ENCODE measurements at regions not wholly inside any gene's neighbourhood (a gene's known extent, or its start where the extent isn't known, plus 50 kb on each side); places are given as distances from the start of the nearest gene placed in this dataset.

- Histone ChIP-seq H3K4me3 (no peak overlapping the region), H3K9me3 (ENCODE audit: insufficient read depth, low read depth) (no peaks in the 10 kb centered on the region), H4K20me1 (ENCODE audit: insufficient read depth) (no peaks in the 10 kb centered on the region), H3K4me2 (no peak overlapping the region), H3F3A (ENCODE audit: insufficient read depth, low read depth) (no peaks in the 10 kb centered on the region), H3K36me3 (ENCODE audit: low read depth) (no peaks in the 10 kb centered on the region), H3K27ac (no peak overlapping the region), H3K79me2 (ENCODE audit: low read depth) (no peaks in the 10 kb centered on the region), H2AFZ (no peak overlapping the region), H3K27me3 (ENCODE audit: insufficient read depth, low read depth) (no peaks in the 10 kb centered on the region), H3K4me1 (replicated peaks; ENCODE audit: insufficient read depth) (no peaks in the 10 kb centered on the region), H3K9me2 (ENCODE audit: insufficient read depth) (no peaks in the 10 kb centered on the region)
- no peak for DNase-seq
- intact Hi-C loops (cut with micrococcal nuclease; ENCODE audit: unreplicated experiment): no loop called here
- no TSS peak for BruUV-seq (replicated peaks)
- TF ChIP-seq EZH2 (IDR thresholded peaks at IDR 0.05; ENCODE audit: low read depth): no peak
- no peak for TF ChIP-seq CTCF (conservative IDR thresholded peaks at IDR 0.05)
- POLR2A ChIA-PET (ENCODE audit: unreplicated experiment): no interaction called here
- CTCF ChIA-PET: no interaction called here
Observed at GRCh38 chrX:21004835-21005234, 369.4 kb upstream of the CNKSR2 start.

GRCh38 chrX:20995829-20996228 lies 378.4 kb upstream of the CNKSR2 start:
- no peaks in the 10 kb centered on the region for H3K4me1 ChIP-seq (replicated peaks; ENCODE audit: insufficient read depth)
- no peak overlapping the region for H3K27ac ChIP-seq
- ChIA-PET CTCF (no interaction called here), POLR2A (ENCODE audit: unreplicated experiment) (no interaction called here)
- no peak for TF ChIP-seq EZH2 (IDR thresholded peaks at IDR 0.05; ENCODE audit: low read depth)
- TF ChIP-seq CTCF (conservative IDR thresholded peaks at IDR 0.05): no peak
- intact Hi-C loops (cut with micrococcal nuclease; ENCODE audit: unreplicated experiment): no loop called here
- H3K9me3 ChIP-seq (ENCODE audit: insufficient read depth, low read depth): no peaks in the 10 kb centered on the region
- no peak for DNase-seq
- no peaks in the 10 kb centered on the region for H3K27me3 ChIP-seq (ENCODE audit: insufficient read depth, low read depth)
- H2AFZ ChIP-seq: no peak overlapping the region
- no TSS peak for BruUV-seq (replicated peaks)
- H4K20me1 ChIP-seq (ENCODE audit: insufficient read depth): no peaks in the 10 kb centered on the region
- H3K79me2 ChIP-seq (ENCODE audit: low read depth): no peaks in the 10 kb centered on the region
- H3K36me3 ChIP-seq (ENCODE audit: low read depth): no peaks in the 10 kb centered on the region
- H3K4me3 ChIP-seq: no peak overlapping the region
- H3K9me2 ChIP-seq (ENCODE audit: insufficient read depth): no peaks in the 10 kb centered on the region
- no peaks in the 10 kb centered on the region for H3F3A ChIP-seq (ENCODE audit: insufficient read depth, low read depth)
- H3K4me2 ChIP-seq: no peak overlapping the region

- CTCF ChIA-PET: no interaction called here
- no TSS peak for BruUV-seq (replicated peaks)
Observed at GRCh38 chrX:20989361-20989760, 384.9 kb upstream of the CNKSR2 start.

More at GRCh38 chrX:20989361-20989760, 384.9 kb upstream of the CNKSR2 start:
- TF ChIP-seq EZH2 (IDR thresholded peaks at IDR 0.05; ENCODE audit: low read depth) (no peak), CTCF (conservative IDR thresholded peaks at IDR 0.05) (no peak)
- Histone ChIP-seq H3K9me3 (ENCODE audit: insufficient read depth, low read depth) (no peaks in the 10 kb centered on the region), H3K27me3 (ENCODE audit: insufficient read depth, low read depth) (no peaks in the 10 kb centered on the region), H3K9me2 (ENCODE audit: insufficient read depth) (no peaks in the 10 kb centered on the region), H3K27ac (no peak overlapping the region), H3K4me3 (no peak overlapping the region), H3F3A (ENCODE audit: insufficient read depth, low read depth) (no peaks in the 10 kb centered on the region), H2AFZ (no peak overlapping the region), H3K36me3 (ENCODE audit: low read depth) (no peaks in the 10 kb centered on the region), H3K4me1 (replicated peaks; ENCODE audit: insufficient read depth) (no peaks in the 10 kb centered on the region), H4K20me1 (ENCODE audit: insufficient read depth) (no peaks in the 10 kb centered on the region), H3K79me2 (ENCODE audit: low read depth) (no peaks in the 10 kb centered on the region), H3K4me2 (no peak overlapping the region)
- POLR2A ChIA-PET (ENCODE audit: unreplicated experiment): no interaction called here
- no peak for DNase-seq
- intact Hi-C loops (cut with micrococcal nuclease; ENCODE audit: unreplicated experiment): no loop called here

Measured in PC-9 (cell line).